GM21390 (cell line): ENCODE measurements at regions not wholly inside any gene's neighbourhood (a gene's known extent, or its start where the extent isn't known, plus 50 kb on each side); places are given as distances from the start of the nearest gene placed in this dataset.

Source experiments
- ATAC-seq: cut with Tn5 transposase; IDR thresholded peaks from one replicate; pipeline ENCODE4 v1.9.1; 2021; ENCODE audit not compliant: unreplicated experiment

DNA sequence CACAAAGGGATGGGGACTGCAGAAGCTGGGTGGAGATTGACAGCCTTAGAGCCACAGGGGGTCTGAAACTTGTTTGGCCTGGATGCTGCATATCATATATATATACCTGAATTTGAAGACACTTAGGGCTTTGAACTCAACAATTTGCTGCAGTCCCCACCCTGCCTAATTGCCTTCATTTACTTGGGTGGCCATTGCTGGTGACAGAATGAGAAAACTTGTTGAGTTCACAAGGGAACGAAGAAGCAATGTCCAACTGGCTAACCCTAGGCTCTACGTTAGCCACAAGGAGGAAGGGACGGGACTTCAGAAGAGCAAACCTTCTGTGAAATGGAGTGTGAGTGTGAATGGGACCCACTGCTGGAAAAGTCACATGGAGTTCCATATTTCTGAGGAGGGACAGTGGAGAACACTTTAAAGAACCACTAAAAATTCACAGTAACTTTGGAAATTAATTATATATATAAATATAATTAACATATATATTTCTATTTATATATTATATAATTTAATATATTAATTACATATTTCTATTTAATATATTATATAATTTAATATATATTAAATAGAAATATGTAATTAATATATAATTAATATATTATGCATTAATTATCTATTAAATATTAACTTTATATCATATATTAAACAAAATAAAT is 215.3 kb upstream of the SOX9 start:
- no peak for ATAC-seq

DNA sequence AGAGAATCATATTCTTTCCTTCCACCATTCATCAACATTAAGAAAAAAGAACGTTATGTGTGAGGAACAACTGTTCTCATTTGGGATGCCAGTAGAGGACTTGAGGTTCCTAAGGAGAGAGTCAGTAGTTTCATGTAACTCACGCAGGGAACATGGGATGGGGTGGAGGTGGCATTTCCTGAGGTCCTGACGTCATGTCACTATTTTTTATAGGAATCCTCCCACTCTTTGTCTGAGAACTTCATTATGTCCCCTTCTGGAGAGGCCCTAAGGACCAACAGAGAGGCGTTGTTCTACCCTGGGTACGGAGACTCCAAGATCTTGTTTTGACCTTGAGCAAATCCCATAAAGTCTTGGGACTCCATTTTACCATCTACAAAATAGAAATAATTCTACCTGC is 211.7 kb upstream of the SOX9 start:
- no peak for ATAC-seq

DNA sequence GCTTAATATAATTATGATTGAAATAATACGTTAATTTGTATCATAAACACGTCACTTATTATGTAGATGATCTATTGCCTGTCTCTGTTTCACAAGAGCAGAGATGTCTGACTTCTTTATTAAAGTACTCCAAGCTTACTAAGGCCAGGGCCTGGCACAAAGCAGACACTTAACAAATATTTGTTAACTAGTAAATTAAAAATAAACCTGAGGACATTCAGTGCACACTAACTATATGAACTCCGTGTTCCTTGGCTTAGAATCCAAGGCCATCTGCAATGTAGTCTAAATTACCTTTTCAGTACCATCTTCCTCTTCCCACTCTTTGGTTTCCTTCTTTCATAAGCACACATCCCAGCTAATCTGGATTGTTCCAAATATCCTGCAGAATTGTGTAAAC is 210.8 kb upstream of the SOX9 start:
- ATAC-seq = no peak

DNA sequence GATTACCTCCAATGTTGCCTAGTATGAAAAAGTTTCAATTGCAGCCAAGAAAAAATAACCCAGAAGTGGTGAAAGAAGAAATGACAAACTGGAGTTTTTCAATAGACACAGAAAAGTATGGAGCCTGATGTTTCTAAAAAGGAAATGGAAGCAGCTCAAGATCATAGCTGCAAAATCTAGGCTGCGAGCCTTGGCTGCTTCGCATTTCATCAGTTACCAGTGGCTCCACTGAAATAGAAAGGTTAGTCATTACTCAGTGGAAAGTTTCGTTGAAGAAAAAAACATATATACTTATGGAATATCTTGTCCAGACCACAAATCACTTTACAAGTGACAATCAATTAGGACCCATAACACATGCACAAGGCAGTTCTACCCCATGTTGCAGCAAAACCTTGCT is 206.8 kb upstream of the SOX9 start:
- ATAC-seq = no peak

DNA sequence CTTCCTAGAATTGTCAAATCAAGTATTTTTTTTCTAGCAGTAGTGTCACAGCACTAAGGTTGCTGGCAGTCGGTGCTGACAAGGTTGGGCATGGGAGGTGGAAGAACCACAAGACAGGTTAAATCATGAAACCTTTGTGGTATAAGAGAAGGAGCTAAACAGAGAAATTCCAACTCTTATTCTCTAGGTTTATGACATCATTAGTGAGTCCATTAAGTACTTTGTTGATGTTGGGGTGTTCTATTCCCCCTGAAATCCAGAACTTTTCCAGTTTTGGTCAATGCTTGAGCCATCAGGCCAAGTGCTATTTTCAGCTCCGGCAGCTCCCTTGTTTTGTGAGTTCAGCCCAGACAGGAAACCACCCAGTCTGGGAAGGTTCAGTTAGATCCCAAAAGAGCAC is 206.0 kb upstream of the SOX9 start:
- no peak for ATAC-seq

DNA sequence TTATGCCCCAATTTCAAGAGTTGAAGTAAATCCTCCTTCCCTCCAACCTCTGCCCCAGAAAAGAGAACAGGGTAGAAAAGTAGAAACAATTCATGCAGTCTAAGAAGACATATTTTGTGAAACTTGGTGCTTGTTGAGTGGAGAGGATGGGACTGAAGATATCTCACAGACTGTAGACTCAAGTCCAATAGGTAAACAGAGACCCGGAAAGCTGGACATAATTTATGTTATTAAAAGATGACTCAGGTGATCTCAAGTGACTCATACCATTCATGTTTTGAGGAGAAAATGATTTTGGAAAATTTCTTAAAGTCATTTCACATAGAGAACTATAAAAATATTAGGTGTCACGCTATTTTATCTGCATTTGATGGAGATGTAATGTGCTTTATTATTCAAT is 203.1 kb upstream of the SOX9 start:
- no peak for ATAC-seq

DNA sequence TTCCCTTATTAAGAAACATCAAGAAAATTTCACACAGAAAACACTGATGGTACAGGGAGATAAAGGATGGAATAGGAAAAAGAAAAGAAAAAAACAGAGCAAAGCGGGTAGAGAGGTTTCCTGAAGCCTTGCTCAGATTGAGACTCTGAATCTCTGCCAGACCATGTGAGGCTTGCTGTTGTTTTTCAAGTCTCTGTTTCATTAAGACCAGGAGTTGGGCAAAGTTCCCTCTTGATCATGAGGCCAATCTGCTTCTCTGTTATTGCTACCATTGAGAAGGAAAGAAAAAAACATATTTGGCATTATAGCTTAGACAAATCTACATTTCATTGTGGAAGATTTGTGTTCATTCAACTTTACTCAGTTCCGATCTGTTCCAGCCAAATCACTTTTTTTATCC is 201.6 kb upstream of the SOX9 start:
- no peak for ATAC-seq

DNA sequence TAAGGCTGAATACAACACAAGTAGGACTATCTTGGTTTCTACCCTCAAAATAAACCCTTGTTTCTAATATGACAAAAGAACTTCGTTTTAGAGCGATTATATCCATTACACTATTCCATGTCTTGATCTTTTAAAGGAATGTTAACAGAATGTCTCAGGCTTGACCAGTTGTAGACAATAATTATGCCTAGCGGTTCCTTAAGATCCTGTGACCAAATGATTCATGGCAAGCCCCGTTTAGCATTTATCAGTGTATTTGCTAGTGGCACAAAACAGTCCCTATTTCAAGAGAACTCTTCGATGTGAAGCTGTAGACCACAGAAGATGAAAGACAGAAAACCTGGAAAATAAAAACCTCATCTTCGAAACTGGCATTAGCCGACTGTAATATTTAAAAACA is 200.9 kb upstream of the SOX9 start:
- no peak for ATAC-seq

DNA sequence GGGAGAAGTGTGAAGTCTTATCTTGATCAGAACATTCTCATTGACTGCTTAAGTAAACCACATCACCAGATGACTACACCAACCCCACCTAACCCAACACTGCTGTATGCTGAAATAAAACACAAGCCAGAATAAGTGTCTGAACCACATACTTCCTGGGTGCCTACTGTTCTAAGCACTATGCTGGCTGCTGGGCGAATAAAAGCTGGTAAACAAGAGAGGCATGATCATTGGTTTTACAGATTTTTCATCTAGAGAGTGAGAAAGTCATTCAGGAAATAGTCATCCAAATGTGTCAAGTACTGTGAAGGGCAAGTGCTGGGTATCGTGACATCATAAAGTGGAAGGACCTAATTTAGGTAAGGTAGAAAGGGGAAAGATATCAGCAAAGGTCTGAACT is 199.0 kb upstream of the SOX9 start:
- no peak for ATAC-seq

DNA sequence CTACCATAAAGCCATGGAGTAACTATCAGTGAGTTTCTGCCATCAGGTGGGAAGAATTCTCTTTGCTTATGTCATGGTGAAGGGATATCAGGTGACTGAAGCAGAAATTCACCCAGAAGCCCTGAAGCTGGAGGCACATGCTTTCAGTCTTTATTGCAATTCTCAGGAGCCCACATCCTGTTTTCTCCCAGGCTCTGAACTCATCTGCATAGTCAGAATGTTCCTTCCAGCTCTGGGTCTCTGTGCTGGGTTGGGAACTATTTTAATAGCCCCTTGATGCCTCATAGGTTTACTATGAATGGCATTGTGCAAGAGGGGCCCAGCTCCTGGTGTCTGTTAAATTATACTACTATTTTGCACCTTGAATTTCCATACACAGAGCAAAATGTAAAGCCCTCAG is 198.4 kb upstream of the SOX9 start:
- ATAC-seq = no peak

DNA sequence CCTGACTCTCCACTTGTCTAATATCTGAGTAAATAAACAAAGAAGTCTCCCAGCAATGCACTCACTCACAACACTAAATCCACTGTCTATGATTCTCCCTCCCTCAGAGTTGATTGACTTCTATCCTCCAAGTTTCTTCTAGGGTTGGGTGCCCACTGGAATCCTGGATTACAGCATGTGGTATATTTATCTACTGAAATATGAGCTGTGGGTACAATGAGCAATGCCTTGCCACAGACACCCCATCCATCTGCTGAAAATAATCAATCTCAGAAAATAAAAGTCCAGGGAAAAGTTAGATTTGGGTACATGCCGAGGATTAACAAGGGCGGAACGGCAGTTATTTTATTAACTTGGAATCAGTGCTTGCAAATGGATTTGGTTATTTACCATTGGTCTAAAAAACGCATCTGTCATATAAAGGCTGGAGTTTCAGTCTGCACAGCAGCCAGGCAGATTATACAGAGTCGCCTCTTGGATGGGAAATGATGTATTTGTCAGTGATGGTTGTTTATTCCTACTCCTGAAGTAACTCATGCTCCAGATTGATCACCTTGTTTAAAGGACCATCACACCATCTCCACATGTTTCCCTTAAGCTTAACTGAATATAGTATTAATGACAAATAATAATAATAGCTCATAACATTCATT is 193.9 kb upstream of the SOX9 start:
- no peak for ATAC-seq

DNA sequence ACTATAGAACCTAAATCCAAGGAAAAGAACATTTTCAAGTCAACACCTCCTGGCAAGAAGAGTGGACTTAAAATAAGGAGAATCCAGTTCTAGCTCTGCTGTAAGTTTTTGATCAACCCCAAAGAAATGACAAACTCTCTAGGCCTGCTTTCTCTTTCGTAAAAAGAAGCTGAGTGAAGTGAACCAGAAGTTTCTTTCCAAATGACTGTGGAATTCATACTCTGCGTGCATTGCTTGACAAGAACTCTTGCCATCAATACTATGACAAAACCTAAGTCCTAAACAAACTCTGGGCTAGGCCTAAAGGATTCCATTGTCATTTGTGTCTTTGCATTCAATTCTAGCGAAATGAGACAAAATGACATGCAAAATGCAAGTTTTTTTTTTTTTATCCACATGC is 187.5 kb upstream of the SOX9 start:
- ATAC-seq = no peak

DNA sequence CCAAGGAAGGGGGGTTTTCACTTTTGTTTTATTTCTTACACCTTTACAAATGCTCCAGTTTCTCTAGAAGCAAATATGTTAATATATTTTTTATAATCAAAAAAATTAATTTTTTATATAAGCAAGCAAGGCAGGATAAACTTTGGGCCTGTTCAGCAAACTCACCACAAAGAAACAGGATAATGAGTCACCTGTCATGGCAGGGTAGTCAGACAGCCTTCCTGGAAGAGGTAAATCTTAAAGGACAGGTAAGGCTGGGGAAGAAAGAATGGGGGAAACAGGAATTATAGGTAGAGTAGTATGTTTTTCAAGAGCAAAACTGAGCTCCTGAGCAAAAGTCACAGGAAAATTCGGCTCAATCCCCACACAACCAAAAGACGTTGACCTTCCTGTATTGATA is 186.3 kb upstream of the SOX9 start:
- no peak for ATAC-seq

DNA sequence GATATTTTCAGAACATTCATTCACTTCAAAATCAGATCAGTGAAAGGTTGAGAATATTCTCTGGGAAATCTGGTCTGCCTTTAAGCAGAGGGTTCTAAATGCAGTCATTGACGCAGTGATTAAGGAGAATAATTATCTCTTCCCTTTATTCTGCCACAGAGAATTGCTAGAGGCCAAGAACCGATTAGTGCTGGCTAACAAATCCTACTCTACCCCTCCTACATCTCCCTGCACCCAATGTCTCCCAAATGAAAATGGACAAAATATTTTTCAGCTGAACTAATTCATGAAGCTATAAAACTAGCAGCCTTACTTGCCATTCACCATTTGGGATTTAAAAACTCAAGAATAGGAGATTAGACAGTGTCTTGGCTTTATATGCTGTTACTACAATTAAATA is 185.5 kb upstream of the SOX9 start:
- no peak for ATAC-seq

DNA sequence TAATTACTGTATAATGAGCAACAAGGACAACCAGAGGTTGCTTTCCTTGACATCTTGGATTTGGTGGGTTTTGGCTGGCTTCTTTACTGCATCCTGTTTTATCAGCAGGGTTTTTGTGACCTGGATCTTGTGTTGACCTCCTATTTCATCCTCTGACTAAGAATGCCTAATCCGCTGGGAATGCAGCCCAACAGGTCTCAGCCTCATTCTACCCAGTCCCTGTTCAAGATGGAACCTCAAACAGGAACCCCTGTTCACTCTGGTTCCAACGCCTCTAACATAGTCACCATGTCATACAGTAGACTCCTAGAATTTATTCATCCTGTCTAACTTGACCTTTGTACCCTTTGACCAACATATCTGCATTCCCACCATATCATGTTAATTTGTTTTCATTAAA is 183.8 kb upstream of the SOX9 start:
- ATAC-seq = no peak

DNA sequence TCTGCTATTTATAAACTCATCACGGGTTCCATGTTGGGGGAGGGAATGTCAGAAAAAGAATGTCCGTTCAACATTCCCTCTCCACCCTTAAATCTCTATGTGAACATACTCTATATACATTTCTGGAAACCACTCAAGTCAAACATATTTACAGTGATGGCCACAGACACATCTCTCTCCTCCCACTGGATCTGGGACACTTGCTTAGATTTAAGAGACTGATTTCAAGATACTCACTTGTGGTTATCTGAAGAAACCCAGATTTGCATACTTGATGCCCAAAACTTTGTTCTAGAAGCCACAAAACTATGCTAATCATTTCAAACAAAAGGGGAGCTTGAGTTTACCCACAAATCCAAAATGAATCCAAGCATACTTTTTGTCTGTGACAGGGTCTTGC is 182.9 kb upstream of the SOX9 start:
- ATAC-seq = no peak

DNA sequence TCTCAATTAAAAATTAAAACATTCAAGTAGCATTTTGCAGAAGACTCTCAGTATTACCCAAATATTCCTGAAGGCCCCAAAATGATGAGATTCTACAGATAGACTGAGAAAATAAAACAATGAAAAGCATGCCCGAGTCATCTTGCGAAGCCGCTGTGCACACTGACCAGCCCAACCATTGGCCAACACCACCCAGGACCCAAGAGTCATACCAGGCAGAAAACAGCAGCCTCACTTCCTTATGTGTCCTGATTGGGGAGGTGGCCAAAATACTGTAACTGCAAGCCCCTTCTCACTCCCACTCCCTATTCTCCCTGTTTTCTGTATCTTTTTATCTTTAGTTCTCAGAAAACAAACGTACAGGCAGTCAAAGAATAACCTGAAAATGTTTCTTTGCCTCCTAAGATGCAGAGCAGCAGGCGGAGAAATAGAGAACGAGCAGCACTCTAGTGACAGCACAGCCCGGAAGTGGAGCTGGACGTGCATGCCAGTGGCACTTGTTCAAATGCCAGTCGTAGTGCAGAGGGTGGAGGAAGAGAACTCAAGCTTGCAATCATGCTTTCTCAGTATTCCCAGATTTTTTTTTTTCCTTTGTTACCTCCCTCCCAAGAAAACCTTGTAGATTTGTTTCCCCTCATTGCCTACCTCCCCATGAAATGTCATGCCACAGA is 182.3 kb upstream of the SOX9 start:
- ATAC-seq = no peak

DNA sequence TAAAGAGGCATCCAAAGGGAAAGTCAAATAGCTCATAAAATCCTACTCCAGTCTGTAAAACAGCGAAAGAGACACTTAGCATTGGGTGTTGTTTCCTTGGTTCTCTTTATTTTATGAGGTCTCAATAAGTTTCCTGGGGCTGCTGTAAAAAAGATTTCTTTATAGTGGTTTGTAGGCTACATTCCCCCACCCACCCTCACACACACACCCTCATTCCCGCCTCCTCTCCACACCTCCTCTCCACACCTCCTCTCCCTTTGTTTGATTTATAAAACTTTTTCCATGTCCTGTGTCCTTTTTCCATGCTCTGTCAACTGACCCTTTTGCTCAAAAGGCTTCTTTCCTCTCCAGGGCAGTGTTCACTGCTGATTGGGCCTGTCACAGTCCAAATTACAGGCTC is 178.9 kb upstream of the SOX9 start:
- no peak for ATAC-seq

DNA sequence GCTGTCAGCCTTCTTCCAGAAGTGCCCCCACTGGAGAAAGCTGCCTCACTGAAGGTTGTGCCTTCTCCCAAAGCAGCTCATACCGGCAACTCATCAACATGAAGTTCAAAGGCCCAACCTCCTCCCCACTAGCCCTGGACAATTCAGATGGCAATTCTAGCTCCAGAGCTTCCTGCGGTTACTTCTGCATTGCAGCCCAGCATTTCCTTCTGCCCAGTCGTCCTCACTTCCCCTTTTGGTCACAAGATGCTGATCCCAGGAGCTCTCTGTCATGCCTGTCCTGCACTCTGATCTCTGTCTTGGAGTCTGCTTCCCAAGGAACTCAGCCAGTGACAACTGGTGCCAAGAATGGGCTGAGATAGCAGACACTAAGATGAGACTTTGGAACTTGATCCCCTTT is 178.2 kb upstream of the SOX9 start:
- no peak for ATAC-seq

DNA sequence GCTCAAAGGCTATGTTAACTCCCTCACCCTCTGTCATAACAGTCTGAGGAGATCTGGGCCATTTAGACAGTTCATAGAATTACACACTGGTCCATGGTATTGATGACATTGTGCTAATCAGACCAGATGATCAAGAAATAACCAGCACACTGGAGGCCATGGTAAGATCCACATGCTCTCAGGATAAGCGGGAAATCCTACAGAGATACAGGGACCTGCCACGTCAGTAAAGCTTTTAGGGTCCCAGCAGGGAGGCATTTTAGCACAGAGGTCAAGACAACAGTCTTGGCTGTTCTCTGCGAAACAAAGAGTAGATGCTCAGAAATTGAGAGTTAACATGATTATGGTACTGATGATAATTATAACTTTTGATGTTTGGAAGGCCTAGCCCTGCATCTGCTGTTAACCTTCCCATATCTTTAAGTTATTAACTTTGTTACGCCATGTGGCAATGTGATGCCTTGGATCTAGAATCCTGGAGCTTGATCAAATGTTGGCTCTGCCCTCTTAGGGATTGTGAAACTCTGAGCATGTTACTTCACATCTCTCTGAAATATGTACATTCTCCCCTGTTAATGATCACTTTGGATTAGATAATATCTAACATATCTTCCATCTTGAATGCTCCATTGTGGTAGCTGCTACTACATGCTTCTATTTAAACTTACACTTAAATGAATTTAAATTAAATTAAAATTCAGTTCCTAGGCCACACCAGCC is 172.0 kb upstream of the SOX9 start:
- ATAC-seq = no peak

DNA sequence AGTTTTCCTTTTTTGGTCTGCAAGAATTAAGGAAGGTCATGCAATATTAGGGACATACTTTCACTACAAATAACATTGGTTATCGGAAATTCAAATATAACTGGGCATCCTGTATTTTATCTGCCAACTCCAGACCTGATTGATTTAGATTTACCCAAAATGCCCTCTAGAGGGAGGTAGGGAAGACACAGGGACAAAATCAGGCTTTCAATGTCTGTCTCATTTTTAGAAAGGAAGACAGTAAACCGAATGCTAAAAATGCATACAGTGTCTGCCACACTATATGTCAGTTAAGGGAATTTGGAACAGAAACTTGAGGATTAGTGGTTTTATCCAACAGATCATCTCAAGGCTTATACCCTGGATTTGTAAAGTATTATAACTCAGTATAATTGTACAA is 161.7 kb upstream of the SOX9 start:
- no peak for ATAC-seq

DNA sequence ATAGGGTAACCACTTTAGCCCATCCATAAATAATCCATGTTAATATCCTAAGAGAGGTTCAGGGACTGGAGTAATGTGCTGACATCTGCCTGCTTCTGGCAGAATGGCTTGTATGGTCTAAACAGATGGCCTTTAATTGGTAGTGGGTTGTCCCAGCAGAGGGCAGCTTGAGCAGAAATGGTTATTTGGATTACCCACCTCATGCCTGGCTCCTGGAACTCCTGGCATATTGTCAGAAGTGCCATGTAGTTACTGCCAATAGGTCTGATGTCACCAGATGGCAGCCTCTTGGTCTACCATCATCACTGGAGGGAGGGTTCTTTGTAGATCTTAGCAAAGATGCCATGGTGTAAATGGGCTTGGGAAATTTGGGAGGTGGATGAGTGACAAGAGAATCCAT is 157.5 kb upstream of the SOX9 start:
- no peak for ATAC-seq
